HepG2 (cell line): ENCODE measurements at regions not wholly inside any gene's neighbourhood (a gene's known extent, or its start where the extent isn't known, plus 50 kb on each side); places are given as distances from the start of the nearest gene placed in this dataset.

Experiments used
- CTCF ChIP-seq: sonication (generic); formaldehyde crosslinking; IDR thresholded peaks from 2 replicates; pipeline ENCODE4 v1.5.0; 2020; ENCODE audit warnings: mild to moderate bottlenecking, missing genetic modification reagents, moderate library complexity
- MTA3 ChIP-seq: sonication (generic); formaldehyde crosslinking; IDR thresholded peaks from 2 replicates; pipeline ENCODE4 v1.4.0; 2020; ENCODE audit warnings: missing genetic modification reagents
- TRIM24 ChIP-seq: sonication (generic); formaldehyde crosslinking; IDR thresholded peaks from 2 replicates; pipeline ENCODE4 v1.8.0; 2022; ENCODE audit warnings: mild to moderate bottlenecking, missing genetic modification reagents
- ZNF576 ChIP-seq: sonication (generic); formaldehyde crosslinking; IDR thresholded peaks from 2 replicates; pipeline ENCODE4 v1.4.0; 2020; ENCODE audit warnings: mild to moderate bottlenecking, missing genetic modification reagents
- TF ChIP-seq, protein P1 (sequence below): sonication (generic); formaldehyde crosslinking; IDR thresholded peaks from 2 replicates; pipeline ENCODE4 v1.9.0; 2021; ENCODE audit warnings: missing genetic modification reagents, borderline replicate concordance

GRCh38 chr16:31693733-31694132 lies 166.0 kb downstream of the AHSP start:
- TF ChIP-seq MTA3 (CRISPR knock-in tag) (no peak), TRIM24 (CRISPR knock-in tag) (no peak), ZNF576 (no peak), CTCF (CRISPR knock-in tag) (no peak)
- TF ChIP-seq, protein P1, sequence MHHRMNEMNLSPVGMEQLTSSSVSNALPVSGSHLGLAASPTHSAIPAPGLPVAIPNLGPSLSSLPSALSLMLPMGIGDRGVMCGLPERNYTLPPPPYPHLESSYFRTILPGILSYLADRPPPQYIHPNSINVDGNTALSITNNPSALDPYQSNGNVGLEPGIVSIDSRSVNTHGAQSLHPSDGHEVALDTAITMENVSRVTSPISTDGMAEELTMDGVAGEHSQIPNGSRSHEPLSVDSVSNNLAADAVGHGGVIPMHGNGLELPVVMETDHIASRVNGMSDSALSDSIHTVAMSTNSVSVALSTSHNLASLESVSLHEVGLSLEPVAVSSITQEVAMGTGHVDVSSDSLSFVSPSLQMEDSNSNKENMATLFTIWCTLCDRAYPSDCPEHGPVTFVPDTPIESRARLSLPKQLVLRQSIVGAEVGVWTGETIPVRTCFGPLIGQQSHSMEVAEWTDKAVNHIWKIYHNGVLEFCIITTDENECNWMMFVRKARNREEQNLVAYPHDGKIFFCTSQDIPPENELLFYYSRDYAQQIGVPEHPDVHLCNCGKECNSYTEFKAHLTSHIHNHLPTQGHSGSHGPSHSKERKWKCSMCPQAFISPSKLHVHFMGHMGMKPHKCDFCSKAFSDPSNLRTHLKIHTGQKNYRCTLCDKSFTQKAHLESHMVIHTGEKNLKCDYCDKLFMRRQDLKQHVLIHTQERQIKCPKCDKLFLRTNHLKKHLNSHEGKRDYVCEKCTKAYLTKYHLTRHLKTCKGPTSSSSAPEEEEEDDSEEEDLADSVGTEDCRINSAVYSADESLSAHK (CRISPR knock-in tag): no peak
